ENCODE measurements at regions not wholly inside any gene's neighbourhood (a gene's known extent, or its start where the extent isn't known, plus 50 kb on each side); places are given as distances from the start of the nearest gene placed in this dataset.
A peak's percentile ranks its signal among the peaks of the same experiment; 100 is the strongest.

DNA sequence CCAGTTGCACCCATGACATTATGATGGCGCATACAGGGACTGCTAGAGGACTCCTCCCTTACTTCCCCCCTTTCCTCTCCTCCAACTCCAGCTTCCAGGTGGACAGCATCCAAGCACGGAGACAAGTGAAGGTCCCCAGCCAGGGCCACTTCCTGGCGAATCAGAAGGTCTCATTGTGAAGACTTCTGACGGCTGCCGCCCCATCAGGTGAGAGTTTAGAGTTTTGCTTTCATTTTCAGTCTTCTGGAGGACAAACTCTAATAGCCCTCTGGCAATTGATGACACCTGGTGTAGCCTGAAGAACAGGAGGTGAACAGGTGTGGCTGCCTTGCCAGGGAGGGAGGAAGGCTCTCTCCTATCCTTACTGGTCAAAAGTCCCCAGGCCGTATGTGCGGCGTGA lies 77.3 kb upstream of the KCNH7 start:
- Histone ChIP-seq H3K79me1 (ENCODE audit: low read depth, low read length) (no peaks in the 10 kb centered on the region), H3K23ac (ENCODE audit: low read depth, low read length, poor library complexity) (no peak overlapping the region), H3K27ac (replicated peaks; ENCODE audit: low read length) (no peak overlapping the region), H2BK120ac (ENCODE audit: low read depth, low read length) (peak overlapping the region; percentile 73), H2AK5ac (ENCODE audit: low read depth, low read length) (no peak overlapping the region), H3K9ac (ENCODE audit: low read depth, low read length, poor library complexity) (no peak overlapping the region), H2BK15ac (ENCODE audit: low read length) (no peak overlapping the region), H2BK12ac (ENCODE audit: low read length) (no peak overlapping the region), H3K9me3 (replicated peaks in 1 of 2; ENCODE audit: control insufficient read depth in 2 of 2, insufficient read depth in 1 of 2, low read depth in 1 of 2, low read length in 2 of 2) (no peaks in the 10 kb centered on the region), H3K4ac (ENCODE audit: low read length) (no peak overlapping the region), H3K18ac (ENCODE audit: low read length) (no peak overlapping the region), H3K14ac (ENCODE audit: low read length) (no peak overlapping the region), H3K4me2 (ENCODE audit: insufficient read depth, low read length, poor library complexity, severe bottlenecking) (no peak overlapping the region), H3K27me3 (ENCODE audit: control insufficient read depth in 3 of 3, insufficient read depth in 3 of 3, low read depth in 1 of 3, low read length in 3 of 3) (peaks cover 0 to 3% (median 0%) of the 10 kb centered on the region in 3 experiments), H2BK5ac (ENCODE audit: low read length) (no peak overlapping the region), H4K8ac (ENCODE audit: low read depth, low read length) (no peak overlapping the region), H4K91ac (ENCODE audit: low read depth, low read length, poor library complexity) (no peak overlapping the region), H3K4me1 (ENCODE audit: control insufficient read depth in 2 of 2, insufficient read depth in 1 of 2, low read depth in 1 of 2, low read length in 2 of 2) (no peaks in the 10 kb centered on the region), H3K36me3 (replicated peaks in 1 of 2; ENCODE audit: control insufficient read depth in 2 of 2, insufficient read depth in 2 of 2, low read length in 2 of 2) (no peaks in the 10 kb centered on the region), H3K4me3 (ENCODE audit: low read length in 2 of 2) (no peak overlapping the region), H2AFZ (ENCODE audit: low read length) (no peak overlapping the region)
- no peak for DNase-seq (ENCODE audit: low spot score)
- WGBS, 2 donors (ENCODE audit: extremely low coverage in 2 of 2, insufficient read length in 2 of 2, insufficient replicate concordance in 1 of 2) = no CpG with 5 or more reads among the region's 8 CpGs

DNA sequence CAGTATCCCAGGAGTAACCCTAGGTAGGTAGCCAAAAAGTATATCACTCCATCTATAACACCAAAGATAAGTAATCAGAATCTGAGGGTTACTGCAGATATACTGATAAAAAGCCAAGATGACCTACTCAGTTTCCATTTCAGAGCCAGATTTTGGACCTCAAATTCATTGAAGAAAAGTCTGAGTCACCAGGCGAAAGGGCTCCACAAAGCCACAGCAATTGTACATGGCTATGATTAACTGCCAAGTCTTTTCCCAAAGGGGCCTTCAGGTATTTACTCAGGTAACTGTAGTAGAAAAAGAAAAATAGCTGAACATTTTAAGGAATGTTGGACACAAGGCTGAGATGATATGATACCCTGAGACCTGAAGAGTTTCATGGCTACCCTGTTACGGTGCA lies 75.6 kb upstream of the KCNH7 start:
- peaks cover 0 to 3% (median 0%) of the 10 kb centered on the region in 3 experiments for H3K27me3 ChIP-seq (ENCODE audit: control insufficient read depth in 3 of 3, insufficient read depth in 3 of 3, low read depth in 1 of 3, low read length in 3 of 3)
- no peak overlapping the region for H3K23ac ChIP-seq (ENCODE audit: low read depth, low read length, poor library complexity)
- no peaks in the 10 kb centered on the region for H3K79me1 ChIP-seq (ENCODE audit: low read depth, low read length)
- H2BK15ac ChIP-seq (ENCODE audit: low read length) = no peak overlapping the region
- no peak overlapping the region for H2AFZ ChIP-seq (ENCODE audit: low read length)
- no peak overlapping the region for H3K4ac ChIP-seq (ENCODE audit: low read length)
- H2BK5ac ChIP-seq (ENCODE audit: low read length) = no peak overlapping the region
- WGBS, 2 donors (ENCODE audit: extremely low coverage in 2 of 2, insufficient read length in 2 of 2, insufficient replicate concordance in 1 of 2) = no CpG with 5 or more reads among the region's 2 CpGs
- no peak overlapping the region for H3K18ac ChIP-seq (ENCODE audit: low read length)
- H3K9me3 ChIP-seq (replicated peaks in 1 of 2; ENCODE audit: control insufficient read depth in 2 of 2, insufficient read depth in 1 of 2, low read depth in 1 of 2, low read length in 2 of 2) = no peaks in the 10 kb centered on the region
- no peak overlapping the region for H3K27ac ChIP-seq (replicated peaks; ENCODE audit: low read length)
- no peak overlapping the region for H2BK12ac ChIP-seq (ENCODE audit: low read length)
- H3K4me1 ChIP-seq (ENCODE audit: control insufficient read depth in 2 of 2, insufficient read depth in 1 of 2, low read depth in 1 of 2, low read length in 2 of 2) = no peaks in the 10 kb centered on the region
- H3K9ac ChIP-seq (ENCODE audit: low read depth, low read length, poor library complexity) = no peak overlapping the region
- H3K36me3 ChIP-seq (replicated peaks in 1 of 2; ENCODE audit: control insufficient read depth in 2 of 2, insufficient read depth in 2 of 2, low read length in 2 of 2) = no peaks in the 10 kb centered on the region
- H4K8ac ChIP-seq (ENCODE audit: low read depth, low read length) = no peak overlapping the region
- no peak overlapping the region for H3K14ac ChIP-seq (ENCODE audit: low read length)
- no peak overlapping the region for H2AK5ac ChIP-seq (ENCODE audit: low read depth, low read length)
- no peak overlapping the region for H2BK120ac ChIP-seq (ENCODE audit: low read depth, low read length)
- H3K4me2 ChIP-seq (ENCODE audit: insufficient read depth, low read length, poor library complexity, severe bottlenecking) = no peak overlapping the region
- DNase-seq (ENCODE audit: low spot score) = no peak
- no peak overlapping the region for H4K91ac ChIP-seq (ENCODE audit: low read depth, low read length, poor library complexity)
- H3K4me3 ChIP-seq (ENCODE audit: low read length in 2 of 2) = no peak overlapping the region

GRCh38 chr2:162912787-162913186 lies 74.2 kb upstream of the KCNH7 start:
- DNase-seq (ENCODE audit: low spot score) = no peak
- no peak overlapping the region for H2BK5ac ChIP-seq (ENCODE audit: low read length)
- H2BK120ac ChIP-seq (ENCODE audit: low read depth, low read length) = no peak overlapping the region
- H2AFZ ChIP-seq (ENCODE audit: low read length) = no peak overlapping the region
- no peaks in the 10 kb centered on the region for H3K36me3 ChIP-seq (replicated peaks in 1 of 2; ENCODE audit: control insufficient read depth in 2 of 2, insufficient read depth in 2 of 2, low read length in 2 of 2)
- no peak overlapping the region for H4K91ac ChIP-seq (ENCODE audit: low read depth, low read length, poor library complexity)
- H3K9me3 ChIP-seq (replicated peaks in 1 of 2; ENCODE audit: control insufficient read depth in 2 of 2, insufficient read depth in 1 of 2, low read depth in 1 of 2, low read length in 2 of 2) = no peaks in the 10 kb centered on the region
- H3K4me2 ChIP-seq (ENCODE audit: insufficient read depth, low read length, poor library complexity, severe bottlenecking) = no peak overlapping the region
- no peak overlapping the region for H2BK12ac ChIP-seq (ENCODE audit: low read length)
- H3K23ac ChIP-seq (ENCODE audit: low read depth, low read length, poor library complexity) = no peak overlapping the region
- H2BK15ac ChIP-seq (ENCODE audit: low read length) = no peak overlapping the region
- H4K8ac ChIP-seq (ENCODE audit: low read depth, low read length) = no peak overlapping the region
- H3K4me1 ChIP-seq (ENCODE audit: control insufficient read depth in 2 of 2, insufficient read depth in 1 of 2, low read depth in 1 of 2, low read length in 2 of 2) = no peaks in the 10 kb centered on the region
- H2AK5ac ChIP-seq (ENCODE audit: low read depth, low read length) = no peak overlapping the region
- peaks cover 0 to 3% (median 0%) of the 10 kb centered on the region in 3 experiments for H3K27me3 ChIP-seq (ENCODE audit: control insufficient read depth in 3 of 3, insufficient read depth in 3 of 3, low read depth in 1 of 3, low read length in 3 of 3)
- no peak overlapping the region for H3K18ac ChIP-seq (ENCODE audit: low read length)
- no peak overlapping the region for H3K9ac ChIP-seq (ENCODE audit: low read depth, low read length, poor library complexity)
- H3K14ac ChIP-seq (ENCODE audit: low read length) = no peak overlapping the region
- no CpG with 5 or more reads among the region's 2 CpGs for WGBS, 2 donors (ENCODE audit: extremely low coverage in 2 of 2, insufficient read length in 2 of 2, insufficient replicate concordance in 1 of 2)
- no peak overlapping the region for H3K4me3 ChIP-seq (ENCODE audit: low read length in 2 of 2)
- H3K27ac ChIP-seq (replicated peaks; ENCODE audit: low read length) = no peak overlapping the region
- H3K79me1 ChIP-seq (ENCODE audit: low read depth, low read length) = no peaks in the 10 kb centered on the region
- no peak overlapping the region for H3K4ac ChIP-seq (ENCODE audit: low read length)

GRCh38 chr2:162908567-162908966 lies 70.0 kb upstream of the KCNH7 start:
- Histone ChIP-seq H3K27ac (replicated peaks; ENCODE audit: low read length) (no peak overlapping the region), H3K79me1 (ENCODE audit: low read depth, low read length) (no peaks in the 10 kb centered on the region), H3K18ac (ENCODE audit: low read length) (no peak overlapping the region), H3K23ac (ENCODE audit: low read depth, low read length, poor library complexity) (no peak overlapping the region), H4K8ac (ENCODE audit: low read depth, low read length) (no peak overlapping the region), H3K4me1 (ENCODE audit: control insufficient read depth in 2 of 2, insufficient read depth in 1 of 2, low read depth in 1 of 2, low read length in 2 of 2) (no peaks in the 10 kb centered on the region), H2AFZ (ENCODE audit: low read length) (no peak overlapping the region), H2BK15ac (ENCODE audit: low read length) (no peak overlapping the region), H3K4me2 (ENCODE audit: insufficient read depth, low read length, poor library complexity, severe bottlenecking) (no peak overlapping the region), H3K9ac (ENCODE audit: low read depth, low read length, poor library complexity) (no peak overlapping the region), H3K36me3 (replicated peaks in 1 of 2; ENCODE audit: control insufficient read depth in 2 of 2, insufficient read depth in 2 of 2, low read length in 2 of 2) (no peaks in the 10 kb centered on the region), H2AK5ac (ENCODE audit: low read depth, low read length) (no peak overlapping the region), H3K14ac (ENCODE audit: low read length) (no peak overlapping the region), H4K91ac (ENCODE audit: low read depth, low read length, poor library complexity) (no peak overlapping the region), H2BK120ac (ENCODE audit: low read depth, low read length) (no peak overlapping the region), H3K9me3 (replicated peaks in 1 of 2; ENCODE audit: control insufficient read depth in 2 of 2, insufficient read depth in 1 of 2, low read depth in 1 of 2, low read length in 2 of 2) (no peaks in the 10 kb centered on the region), H3K27me3 (ENCODE audit: control insufficient read depth in 3 of 3, insufficient read depth in 3 of 3, low read depth in 1 of 3, low read length in 3 of 3) (peaks cover 0 to 3% (median 0%) of the 10 kb centered on the region in 3 experiments), H3K4ac (ENCODE audit: low read length) (no peak overlapping the region), H2BK12ac (ENCODE audit: low read length) (no peak overlapping the region), H2BK5ac (ENCODE audit: low read length) (no peak overlapping the region), H3K4me3 (ENCODE audit: low read length in 2 of 2) (no peak overlapping the region)
- WGBS, 2 donors (ENCODE audit: extremely low coverage in 2 of 2, insufficient read length in 2 of 2, insufficient replicate concordance in 1 of 2) = no CpG with 5 or more reads among the region's 2 CpGs
- DNase-seq (ENCODE audit: low spot score) = no peak
